ENCODE measurements at regions not wholly inside any gene's neighbourhood (a gene's known extent, or its start where the extent isn't known, plus 50 kb on each side); places are given as distances from the start of the nearest gene placed in this dataset.

- Histone ChIP-seq H3F3A (ENCODE audit: insufficient read depth, low read length) (no peaks in the 10 kb centered on the region), H3K4me2 (ENCODE audit: low read depth, low read length) (no peak overlapping the region), H3K27me3 (replicated peaks; ENCODE audit: insufficient read depth, low read length) (peaks cover 91% of the 10 kb centered on the region), H3K4me1 (ENCODE audit: low read length) (no peaks in the 10 kb centered on the region), H3K27ac (ENCODE audit: low read length) (no peak overlapping the region), H3K36me3 (replicated peaks; ENCODE audit: insufficient read depth, low read length) (no peaks in the 10 kb centered on the region), H3K9me2 (replicated peaks; ENCODE audit: insufficient read depth, low read length) (no peaks in the 10 kb centered on the region), H3K79me2 (ENCODE audit: low read length) (no peaks in the 10 kb centered on the region), H3K4me3 (ENCODE audit: low read length) (no peak overlapping the region), H3K9me3 (replicated peaks; ENCODE audit: insufficient read depth, low read length) (no peaks in the 10 kb centered on the region), H2AFZ (ENCODE audit: low read length) (no peak overlapping the region), H4K20me1 (ENCODE audit: insufficient read depth, low read length) (no peaks in the 10 kb centered on the region), H3K9ac (ENCODE audit: low read length) (no peak overlapping the region)
- TF ChIP-seq EZH2 (optimal IDR thresholded peaks at IDR 0.05; ENCODE audit: low read depth, low read length) (no peak), CTCF (IDR thresholded peaks at IDR 0.05; ENCODE audit: low read length) (no peak), EZH2phosphoT487 (IDR thresholded peaks at IDR 0.05; ENCODE audit: low read length) (no peak)
- DNase-seq: no peak
Measured at GRCh38 chr22:49019737-49020713, 807.6 kb downstream of the BRD1 start.

DNA sequence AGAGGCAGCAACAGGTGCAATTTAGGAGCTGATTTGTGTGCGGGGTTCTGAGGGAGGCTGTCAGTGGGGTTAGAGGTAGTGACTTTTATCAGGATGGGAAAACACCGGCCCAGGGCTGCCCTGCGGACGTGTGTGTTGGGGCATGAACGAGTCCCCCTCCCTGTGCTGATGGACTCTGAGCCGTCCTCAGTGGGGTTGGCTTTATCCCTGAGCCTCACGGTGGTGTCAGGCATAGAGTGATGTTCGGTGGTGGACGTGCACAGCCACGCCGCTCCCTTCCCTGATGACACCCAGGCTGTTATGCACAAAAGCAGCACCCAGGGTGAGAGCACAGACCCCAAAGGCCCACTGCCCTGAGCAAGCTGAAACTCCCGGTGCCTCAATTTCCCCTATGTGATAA is 809.1 kb downstream of the BRD1 start:
- Histone ChIP-seq H3K9me2 (replicated peaks; ENCODE audit: insufficient read depth, low read length) (no peaks in the 10 kb centered on the region), H2AFZ (ENCODE audit: low read length) (no peak overlapping the region), H3K27ac (ENCODE audit: low read length) (no peak overlapping the region), H3K27me3 (replicated peaks; ENCODE audit: insufficient read depth, low read length) (peaks cover 93% of the 10 kb centered on the region), H3K4me1 (ENCODE audit: low read length) (no peaks in the 10 kb centered on the region), H3F3A (ENCODE audit: insufficient read depth, low read length) (no peaks in the 10 kb centered on the region), H3K4me3 (ENCODE audit: low read length) (no peak overlapping the region), H3K9me3 (replicated peaks; ENCODE audit: insufficient read depth, low read length) (no peaks in the 10 kb centered on the region), H3K36me3 (replicated peaks; ENCODE audit: insufficient read depth, low read length) (no peaks in the 10 kb centered on the region), H3K79me2 (ENCODE audit: low read length) (no peaks in the 10 kb centered on the region), H3K4me2 (ENCODE audit: low read depth, low read length) (no peak overlapping the region), H4K20me1 (ENCODE audit: insufficient read depth, low read length) (no peaks in the 10 kb centered on the region), H3K9ac (ENCODE audit: low read length) (no peak overlapping the region)
- TF ChIP-seq EZH2 (optimal IDR thresholded peaks at IDR 0.05; ENCODE audit: low read depth, low read length) (no peak), CTCF (IDR thresholded peaks at IDR 0.05; ENCODE audit: low read length) (no peak), EZH2phosphoT487 (IDR thresholded peaks at IDR 0.05; ENCODE audit: low read length) (no peak)
- no peak for DNase-seq

DNA sequence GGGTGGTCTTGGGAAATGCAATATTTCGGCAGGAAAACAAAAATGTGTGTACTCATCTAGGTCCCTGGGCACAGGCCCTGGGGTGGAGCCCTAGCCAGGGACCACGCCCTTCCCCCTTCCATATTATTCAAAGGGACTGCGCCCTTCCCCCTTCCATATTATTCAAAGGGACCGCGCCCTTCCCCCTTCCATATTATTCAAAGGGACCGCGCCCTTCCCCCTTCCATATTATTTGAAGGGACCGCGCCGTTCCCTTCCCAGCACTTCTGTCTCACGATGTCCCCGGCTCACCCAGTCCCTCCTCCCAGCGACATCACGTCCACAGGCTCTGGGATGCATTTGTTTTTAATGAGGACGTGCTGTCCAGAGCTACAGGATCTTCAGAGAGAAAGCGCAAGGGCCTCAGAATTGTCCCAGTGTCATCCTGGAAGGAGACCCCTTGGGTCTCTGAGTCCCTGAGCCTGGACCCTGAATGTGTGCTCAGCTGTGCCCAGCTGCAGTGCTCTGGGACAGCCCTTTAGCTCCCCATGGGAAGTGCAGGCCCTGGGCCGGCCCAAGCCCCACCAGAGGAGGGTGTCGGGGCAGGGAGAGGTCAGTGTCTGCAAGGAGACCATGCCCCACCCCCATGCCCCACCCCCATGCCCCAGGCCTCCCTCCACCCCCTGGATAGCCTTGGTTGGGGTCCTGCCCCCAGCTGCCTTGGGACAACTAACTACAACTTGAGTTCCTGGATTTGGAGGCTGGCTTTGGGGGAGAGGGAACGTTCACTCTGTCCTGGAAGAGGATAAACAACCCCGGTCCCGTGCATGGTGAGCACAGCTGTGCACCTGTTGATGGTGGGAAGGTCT is 810.0 kb downstream of the BRD1 start:
- H3K79me2 ChIP-seq (ENCODE audit: low read length): no peaks in the 10 kb centered on the region
- no peak overlapping the region for H3K27ac ChIP-seq (ENCODE audit: low read length)
- TF ChIP-seq EZH2 (optimal IDR thresholded peaks at IDR 0.05; ENCODE audit: low read depth, low read length) (no peak), CTCF (IDR thresholded peaks at IDR 0.05; ENCODE audit: low read length) (no peak), EZH2phosphoT487 (IDR thresholded peaks at IDR 0.05; ENCODE audit: low read length) (no peak)
- H3K4me2 ChIP-seq (ENCODE audit: low read depth, low read length): no peak overlapping the region
- no peaks in the 10 kb centered on the region for H3K36me3 ChIP-seq (replicated peaks; ENCODE audit: insufficient read depth, low read length)
- no peak for DNase-seq
- peaks cover 91% of the 10 kb centered on the region for H3K27me3 ChIP-seq (replicated peaks; ENCODE audit: insufficient read depth, low read length)
- no peaks in the 10 kb centered on the region for H3F3A ChIP-seq (ENCODE audit: insufficient read depth, low read length)
- no peak overlapping the region for H3K4me3 ChIP-seq (ENCODE audit: low read length)
- no peaks in the 10 kb centered on the region for H3K4me1 ChIP-seq (ENCODE audit: low read length)
- no peak overlapping the region for H3K9ac ChIP-seq (ENCODE audit: low read length)
- H2AFZ ChIP-seq (ENCODE audit: low read length): no peak overlapping the region
- H3K9me3 ChIP-seq (replicated peaks; ENCODE audit: insufficient read depth, low read length): no peaks in the 10 kb centered on the region
- H3K9me2 ChIP-seq (replicated peaks; ENCODE audit: insufficient read depth, low read length): no peaks in the 10 kb centered on the region
- no peaks in the 10 kb centered on the region for H4K20me1 ChIP-seq (ENCODE audit: insufficient read depth, low read length)

All from MM.1S (cell line).